Posterior vena cava (tissue), 2 donors: ENCODE measurements at regions not wholly inside any gene's neighbourhood (a gene's known extent, or its start where the extent isn't known, plus 50 kb on each side); places are given as distances from the start of the nearest gene placed in this dataset.
"Not testable (repeated sequence)": the region's sequence is repeated elsewhere in the genome, so short reads cannot be mapped to it uniquely, and the experiment has no call there.

ENCODE experiments used
- DNase-seq: peaks from one replicate; pipeline ENCODE4 v3.0.0-alpha.2; 2020; ENCODE audit warnings: low spot score
- intact Hi-C, 2 donors: fragments of 100-400 bp; cut with DNase I; formaldehyde crosslinking; loops; one replicate each; pipeline versions ENCODE4 v1.14.1 to v1.14.2; 2022 to 2023
- donor health status: DM: yes; HTN: yes; CAD: no.
- donor health status: DM: yes; HTN: yes; CAD: no.

- intact Hi-C loops, result no loop called here
- DNase-seq, result no peak
These were observed 1092.5 kb upstream of the SEMA6A start for GRCh38 chr5:117667105-117667504.

GRCh38 chr5:117665121-117665520 lies 1090.5 kb upstream of the SEMA6A start:
- DNase-seq, result no peak
- intact Hi-C loops, result no loop called here

- DNase-seq, result no peak
- intact Hi-C loops, result no loop called here
These were observed 1087.7 kb upstream of the SEMA6A start for GRCh38 chr5:117662361-117662760.

GRCh38 chr5:117657541-117657940 lies 1082.9 kb upstream of the SEMA6A start:
- DNase-seq, result no peak
- intact Hi-C loops, result no loop called here

GRCh38 chr5:117652958-117653280 lies 1078.3 kb upstream of the SEMA6A start:
- no peak for DNase-seq
- intact Hi-C loops, result no loop called here

- intact Hi-C loops, result no loop called here
- DNase-seq, result no peak
These were observed 1077.7 kb upstream of the SEMA6A start for GRCh38 chr5:117652036-117652957.

- intact Hi-C loops, result no loop called here
- no peak for DNase-seq
These were observed 1075.2 kb upstream of the SEMA6A start for GRCh38 chr5:117649821-117650220.

- no peak for DNase-seq
- intact Hi-C loops, result no loop called here
These were observed 1070.8 kb upstream of the SEMA6A start for GRCh38 chr5:117645400-117645799.

GRCh38 chr5:117638581-117638980 lies 1064.0 kb upstream of the SEMA6A start:
- DNase-seq, result no peak
- intact Hi-C loops, result no loop called here

- DNase-seq, result no peak
- intact Hi-C loops, result no loop called here
These were observed 1058.5 kb upstream of the SEMA6A start for GRCh38 chr5:117633093-117633492.

- intact Hi-C loops, result loop anchor here in 1 of 2 donors (5.0 kb wide), 1 partner anchor 847 kb away; no protein-coding TSS in a partner anchor
- DNase-seq, result no peak
These were observed 1049.6 kb upstream of the SEMA6A start for GRCh38 chr5:117624201-117624600.

- intact Hi-C loops, result loop anchor here in 1 of 2 donors (5.0 kb wide), 1 partner anchor 846 kb away; no protein-coding TSS in a partner anchor
- no peak for DNase-seq
These were observed 1048.6 kb upstream of the SEMA6A start for GRCh38 chr5:117623042-117623805.

GRCh38 chr5:117621921-117622320 lies 1047.3 kb upstream of the SEMA6A start:
- no peak for DNase-seq
- intact Hi-C loops, result loop anchor here in 1 of 2 donors (5.0 kb wide), 1 partner anchor 845 kb away; no protein-coding TSS in a partner anchor

GRCh38 chr5:117615226-117615625 lies 1040.6 kb upstream of the SEMA6A start:
- no peak for DNase-seq
- intact Hi-C loops, result no loop called here

GRCh38 chr5:117614408-117614807 lies 1039.8 kb upstream of the SEMA6A start:
- intact Hi-C loops, result no loop called here

GRCh38 chr5:117604845-117605244 lies 1030.2 kb upstream of the SEMA6A start:
- DNase-seq, result no peak
- intact Hi-C loops, result no loop called here

More at GRCh38 chr5:117614408-117614807, 1039.8 kb upstream of the SEMA6A start:
- no peak for DNase-seq

- intact Hi-C loops, DNase-seq: not testable (repeated sequence)
These were observed 1025.2 kb upstream of the SEMA6A start for GRCh38 chr5:117599811-117600210.

- peak; percentile 78 for DNase-seq
- intact Hi-C loops, result no loop called here
These were observed 1019.5 kb upstream of the SEMA6A start for GRCh38 chr5:117594166-117594565.

- no peak for DNase-seq
- intact Hi-C loops, result no loop called here
These were observed 1016.3 kb upstream of the SEMA6A start for GRCh38 chr5:117590944-117591343.

- no peak for DNase-seq
- intact Hi-C loops, result no loop called here
These were observed 1014.0 kb upstream of the SEMA6A start for GRCh38 chr5:117588611-117589010.
